ENCODE measurements at regions not wholly inside any gene's neighbourhood (a gene's known extent, or its start where the extent isn't known, plus 50 kb on each side); places are given as distances from the start of the nearest gene placed in this dataset.

DNA sequence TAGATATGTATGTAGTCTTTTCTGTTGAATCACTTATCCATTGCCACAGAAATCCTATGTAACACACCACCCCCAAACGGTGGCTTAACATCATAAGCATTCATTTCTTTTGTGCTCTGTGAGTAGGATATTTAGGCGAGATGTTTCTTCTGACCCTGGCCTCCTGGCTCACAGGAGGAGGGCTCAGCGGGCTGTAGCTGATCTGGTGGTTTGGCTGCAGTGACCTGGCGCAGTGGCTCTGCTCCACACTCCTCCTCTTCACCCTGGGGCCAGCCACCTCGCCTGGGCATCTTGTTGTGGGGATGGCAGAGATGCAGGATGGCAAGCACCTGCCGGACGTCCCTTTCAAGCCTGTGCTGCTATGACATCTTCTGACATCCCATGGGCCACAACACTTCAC, 147.1 kb upstream of the IRS2 start:
- DNase-seq (peak in 1 of 5 donors; percentile 62), FAIRE-seq (no peak)
- no peaks in the 10 kb centered on the region for H3K36me3 ChIP-seq (ENCODE audit: control insufficient read depth in 2 of 3, insufficient read depth in 3 of 3, low read length in 3 of 3)
- no peak overlapping the region for H3K9ac ChIP-seq (ENCODE audit: low read length in 3 of 3)
- no peak for TF ChIP-seq CTCF (IDR thresholded peaks at IDR 0.05; ENCODE audit: borderline replicate concordance, extremely low read depth, insufficient read depth)
- H3K4me1 ChIP-seq (ENCODE audit: control insufficient read depth in 2 of 3, insufficient read depth in 2 of 3, low read depth in 1 of 3, low read length in 3 of 3): no peaks in the 10 kb centered on the region
- intact Hi-C loops (cut with DNase I): no loop called here
- H3K27me3 ChIP-seq (ENCODE audit: control insufficient read depth, insufficient read depth, low read length): no peaks in the 10 kb centered on the region
- H3K9me3 ChIP-seq (ENCODE audit: control insufficient read depth in 2 of 3, insufficient read depth in 1 of 3, low read length in 3 of 3): no peaks in the 10 kb centered on the region
- no peak overlapping the region for H3K4me3 ChIP-seq (ENCODE audit: low read length in 3 of 3)
- H3K27ac ChIP-seq (ENCODE audit: low read depth in 2 of 2, low read length in 2 of 2): no peak overlapping the region

DNA sequence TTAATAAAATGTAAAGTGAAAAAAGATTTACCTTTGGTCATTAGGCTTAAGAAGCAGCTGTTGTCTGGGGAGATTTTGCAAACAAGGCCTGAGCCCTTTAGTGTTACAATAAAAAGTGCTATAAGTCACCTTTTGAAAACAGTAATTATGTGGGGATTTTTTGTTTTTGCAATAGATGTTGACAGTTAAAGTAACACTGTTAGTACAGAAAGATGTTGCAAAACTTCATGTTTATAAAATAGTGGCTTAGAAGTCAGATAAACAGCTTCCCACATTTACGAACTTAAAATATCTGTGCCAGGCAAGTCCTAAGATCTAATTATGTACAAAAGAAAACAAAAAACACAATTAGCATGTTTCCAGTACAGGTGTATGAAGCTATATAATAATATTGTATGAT, 138.0 kb upstream of the IRS2 start:
- Histone ChIP-seq H3K27ac (ENCODE audit: low read depth in 2 of 2, low read length in 2 of 2) (no peak overlapping the region), H3K36me3 (ENCODE audit: control insufficient read depth in 2 of 3, insufficient read depth in 3 of 3, low read length in 3 of 3) (no peaks in the 10 kb centered on the region), H3K9ac (ENCODE audit: low read length in 3 of 3) (no peak overlapping the region), H3K27me3 (ENCODE audit: control insufficient read depth, insufficient read depth, low read length) (no peaks in the 10 kb centered on the region), H3K4me1 (ENCODE audit: control insufficient read depth in 2 of 3, insufficient read depth in 2 of 3, low read depth in 1 of 3, low read length in 3 of 3) (no peaks in the 10 kb centered on the region), H3K9me3 (ENCODE audit: control insufficient read depth in 2 of 3, insufficient read depth in 1 of 3, low read length in 3 of 3) (no peaks in the 10 kb centered on the region), H3K4me3 (ENCODE audit: low read length in 3 of 3) (no peak overlapping the region)
- DNase-seq (no peak), FAIRE-seq (no peak)
- no peak for TF ChIP-seq CTCF (IDR thresholded peaks at IDR 0.05; ENCODE audit: borderline replicate concordance, extremely low read depth, insufficient read depth)
- intact Hi-C loops (cut with DNase I): no loop called here

DNA sequence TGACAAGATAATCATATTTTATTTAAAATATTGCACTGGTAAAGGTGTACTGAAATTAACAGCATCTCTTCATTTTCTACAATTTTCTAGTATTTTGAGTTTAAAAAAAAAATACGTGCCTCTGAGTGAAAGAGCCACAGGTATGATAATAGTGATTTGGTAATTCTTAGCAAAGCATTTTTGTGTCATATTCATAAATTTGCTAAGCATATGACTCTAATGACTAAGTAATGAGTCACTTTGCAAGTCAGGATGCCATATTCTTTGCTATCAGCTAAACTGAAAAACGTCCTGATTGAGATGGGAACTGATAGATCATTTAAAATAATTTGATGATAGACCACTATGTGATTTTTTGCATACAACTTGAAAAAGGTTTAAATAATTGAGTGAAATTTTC, 136.1 kb upstream of the IRS2 start:
- Histone ChIP-seq H3K9ac (ENCODE audit: low read length in 3 of 3) (no peak overlapping the region), H3K36me3 (ENCODE audit: control insufficient read depth in 2 of 3, insufficient read depth in 3 of 3, low read length in 3 of 3) (no peaks in the 10 kb centered on the region), H3K27ac (ENCODE audit: low read depth in 2 of 2, low read length in 2 of 2) (no peak overlapping the region), H3K4me3 (ENCODE audit: low read length in 3 of 3) (no peak overlapping the region), H3K4me1 (ENCODE audit: control insufficient read depth in 2 of 3, insufficient read depth in 2 of 3, low read depth in 1 of 3, low read length in 3 of 3) (no peaks in the 10 kb centered on the region), H3K27me3 (ENCODE audit: control insufficient read depth, insufficient read depth, low read length) (no peaks in the 10 kb centered on the region), H3K9me3 (ENCODE audit: control insufficient read depth in 2 of 3, insufficient read depth in 1 of 3, low read length in 3 of 3) (no peaks in the 10 kb centered on the region)
- no peak for DNase-seq
- no peak for TF ChIP-seq CTCF (IDR thresholded peaks at IDR 0.05; ENCODE audit: borderline replicate concordance, extremely low read depth, insufficient read depth)
- intact Hi-C loops (cut with DNase I): no loop called here
- FAIRE-seq: no peak

GRCh38 chr13:109919715-109920375, 133.5 kb upstream of the IRS2 start:
- Histone ChIP-seq H3K4me3 (ENCODE audit: low read length in 3 of 3) (no peak overlapping the region), H3K9ac (ENCODE audit: low read length in 3 of 3) (no peak overlapping the region), H3K4me1 (ENCODE audit: control insufficient read depth in 2 of 3, insufficient read depth in 2 of 3, low read depth in 1 of 3, low read length in 3 of 3) (no peaks in the 10 kb centered on the region), H3K9me3 (ENCODE audit: control insufficient read depth in 2 of 3, insufficient read depth in 1 of 3, low read length in 3 of 3) (no peaks in the 10 kb centered on the region), H3K36me3 (ENCODE audit: control insufficient read depth in 2 of 3, insufficient read depth in 3 of 3, low read length in 3 of 3) (no peaks in the 10 kb centered on the region), H3K27ac (ENCODE audit: low read depth in 2 of 2, low read length in 2 of 2) (no peak overlapping the region), H3K27me3 (ENCODE audit: control insufficient read depth, insufficient read depth, low read length) (no peaks in the 10 kb centered on the region)
- DNase-seq (no peak), FAIRE-seq (no peak)
- intact Hi-C loops (cut with DNase I): no loop called here
- TF ChIP-seq CTCF (IDR thresholded peaks at IDR 0.05; ENCODE audit: borderline replicate concordance, extremely low read depth, insufficient read depth): no peak

Measured in kidney (tissue), 13 donors.